Ishikawa (cell line): ENCODE measurements at regions not wholly inside any gene's neighbourhood (a gene's known extent, or its start where the extent isn't known, plus 50 kb on each side); places are given as distances from the start of the nearest gene placed in this dataset.

Source experiments
- EP300 ChIP-seq: IDR thresholded peaks from 2 replicates; pipeline ENCODE4 v1.6.1; 2012; ENCODE audit warnings: borderline replicate concordance
- RAD21 ChIP-seq: IDR thresholded peaks from 2 replicates; pipeline ENCODE4 v1.6.1; 2012; ENCODE audit warnings: low read depth
- TAF1 ChIP-seq: IDR thresholded peaks from 2 replicates; pipeline ENCODE4 v1.6.1; 2012; ENCODE audit warnings: low read depth, mild to moderate bottlenecking
- TF ChIP-seq, protein P1 (sequence below): IDR thresholded peaks from 2 replicates; pipeline ENCODE4 v1.6.1; 2012
- TF ChIP-seq, protein P2 (sequence below): IDR thresholded peaks from 2 replicates; pipeline ENCODE4 v1.6.1; 2012; ENCODE audit warnings: low read depth, mild to moderate bottlenecking

DNA sequence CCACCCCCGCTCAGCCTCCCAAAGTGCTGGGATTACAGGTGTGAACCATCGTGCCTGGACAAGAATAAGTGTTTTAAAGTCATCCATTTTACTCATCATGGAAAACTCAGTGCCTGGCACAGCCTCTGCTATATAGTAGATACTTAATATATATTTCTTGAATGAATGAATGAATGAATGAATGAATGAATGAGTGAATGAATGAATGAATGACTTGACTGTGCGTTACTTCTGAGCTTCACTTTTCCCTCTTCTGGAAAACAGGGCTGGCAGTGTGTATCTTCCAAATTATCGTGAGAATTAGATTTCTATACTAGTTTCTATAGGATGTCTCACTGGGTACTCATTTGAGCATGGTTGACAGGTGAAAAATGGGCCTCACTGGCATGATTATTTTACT lies 307.3 kb upstream of the ERCC4 start:
- no peak for TF ChIP-seq EP300
- TF ChIP-seq, protein P1, sequence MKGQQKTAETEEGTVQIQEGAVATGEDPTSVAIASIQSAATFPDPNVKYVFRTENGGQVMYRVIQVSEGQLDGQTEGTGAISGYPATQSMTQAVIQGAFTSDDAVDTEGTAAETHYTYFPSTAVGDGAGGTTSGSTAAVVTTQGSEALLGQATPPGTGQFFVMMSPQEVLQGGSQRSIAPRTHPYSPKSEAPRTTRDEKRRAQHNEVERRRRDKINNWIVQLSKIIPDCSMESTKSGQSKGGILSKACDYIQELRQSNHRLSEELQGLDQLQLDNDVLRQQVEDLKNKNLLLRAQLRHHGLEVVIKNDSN, result no peak
- TF ChIP-seq TAF1, result no peak
- TF ChIP-seq, protein P2, sequence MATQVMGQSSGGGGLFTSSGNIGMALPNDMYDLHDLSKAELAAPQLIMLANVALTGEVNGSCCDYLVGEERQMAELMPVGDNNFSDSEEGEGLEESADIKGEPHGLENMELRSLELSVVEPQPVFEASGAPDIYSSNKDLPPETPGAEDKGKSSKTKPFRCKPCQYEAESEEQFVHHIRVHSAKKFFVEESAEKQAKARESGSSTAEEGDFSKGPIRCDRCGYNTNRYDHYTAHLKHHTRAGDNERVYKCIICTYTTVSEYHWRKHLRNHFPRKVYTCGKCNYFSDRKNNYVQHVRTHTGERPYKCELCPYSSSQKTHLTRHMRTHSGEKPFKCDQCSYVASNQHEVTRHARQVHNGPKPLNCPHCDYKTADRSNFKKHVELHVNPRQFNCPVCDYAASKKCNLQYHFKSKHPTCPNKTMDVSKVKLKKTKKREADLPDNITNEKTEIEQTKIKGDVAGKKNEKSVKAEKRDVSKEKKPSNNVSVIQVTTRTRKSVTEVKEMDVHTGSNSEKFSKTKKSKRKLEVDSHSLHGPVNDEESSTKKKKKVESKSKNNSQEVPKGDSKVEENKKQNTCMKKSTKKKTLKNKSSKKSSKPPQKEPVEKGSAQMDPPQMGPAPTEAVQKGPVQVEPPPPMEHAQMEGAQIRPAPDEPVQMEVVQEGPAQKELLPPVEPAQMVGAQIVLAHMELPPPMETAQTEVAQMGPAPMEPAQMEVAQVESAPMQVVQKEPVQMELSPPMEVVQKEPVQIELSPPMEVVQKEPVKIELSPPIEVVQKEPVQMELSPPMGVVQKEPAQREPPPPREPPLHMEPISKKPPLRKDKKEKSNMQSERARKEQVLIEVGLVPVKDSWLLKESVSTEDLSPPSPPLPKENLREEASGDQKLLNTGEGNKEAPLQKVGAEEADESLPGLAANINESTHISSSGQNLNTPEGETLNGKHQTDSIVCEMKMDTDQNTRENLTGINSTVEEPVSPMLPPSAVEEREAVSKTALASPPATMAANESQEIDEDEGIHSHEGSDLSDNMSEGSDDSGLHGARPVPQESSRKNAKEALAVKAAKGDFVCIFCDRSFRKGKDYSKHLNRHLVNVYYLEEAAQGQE, result no peak
- no peak for TF ChIP-seq RAD21
